Smooth muscle cell (in vitro differentiated cells): ENCODE measurements at regions not wholly inside any gene's neighbourhood (a gene's known extent, or its start where the extent isn't known, plus 50 kb on each side); places are given as distances from the start of the nearest gene placed in this dataset.

Experiments used
- DNase-seq: peaks from one replicate; lab custom pipeline; 2025; ENCODE audit not compliant: unreplicated experiment; lab: John Stamatoyannopoulos, UW
- H2AFZ ChIP-seq: fragments of 200-600 bp; sonication (generic); 2 replicates; pipeline ENCODE4 v1.6.0; 2016; ENCODE audit warnings: antibody characterized with exemption, low read depth, mild to moderate bottlenecking
- H3F3A ChIP-seq: fragments of 200-600 bp; sonication (generic); 2 replicates; pipeline ENCODE4 v1.6.0; 2017; ENCODE audit warnings: antibody characterized with exemption, low read depth
- H3K27ac ChIP-seq: fragments of 200-600 bp; sonication (generic); 2 replicates; pipeline ENCODE4 v1.5.1; 2016; ENCODE audit warnings: low read depth, mild to moderate bottlenecking
- H3K27me3 ChIP-seq: fragments of 200-600 bp; sonication (generic); 2 replicates; pipeline ENCODE4 v1.6.1; 2016; ENCODE audit warnings: low read depth, mild to moderate bottlenecking
- H3K36me3 ChIP-seq: fragments of 200-600 bp; sonication (generic); 2 replicates; pipeline ENCODE4 v1.5.1; 2016; ENCODE audit warnings: low read depth
- H3K4me1 ChIP-seq: fragments of 200-600 bp; sonication (generic); 2 replicates; pipeline ENCODE4 v1.5.1; 2016; ENCODE audit warnings: low read depth
- H3K4me2 ChIP-seq: fragments of 200-600 bp; sonication (generic); 2 replicates; pipeline ENCODE4 v1.6.0; 2016; ENCODE audit warnings: mild to moderate bottlenecking
- H3K4me3 ChIP-seq: fragments of 200-600 bp; sonication (generic); 2 replicates; pipeline ENCODE4 v1.5.1; 2016; ENCODE audit warnings: mild to moderate bottlenecking
- H3K79me2 ChIP-seq: fragments of 200-600 bp; sonication (generic); 2 replicates; pipeline ENCODE4 v1.6.0; 2016; ENCODE audit warnings: low read depth, mild to moderate bottlenecking
- H3K9ac ChIP-seq: fragments of 200-600 bp; sonication (generic); 2 replicates; pipeline ENCODE4 v1.6.0; 2016; ENCODE audit warnings: low read depth
- H3K9me3 ChIP-seq: fragments of 200-600 bp; sonication (generic); replicated peaks from 2 replicates; pipeline ENCODE4 v1.5.1; 2016; ENCODE audit warnings: low read depth
- H4K20me1 ChIP-seq: fragments of 200-600 bp; sonication (generic); 2 replicates; pipeline ENCODE4 v1.6.0; 2016; ENCODE audit warnings: low read depth
- CTCF ChIP-seq: fragments of 200-600 bp; sonication (generic); IDR thresholded peaks from 2 replicates; pipeline ENCODE4 v1.5.1; 2017; ENCODE audit warnings: borderline replicate concordance, mild to moderate bottlenecking, antibody characterized with exemption; ENCODE audit not compliant: insufficient read depth, poor library complexity, severe bottlenecking
- WGBS: methylation state at CpG from one replicate; pipeline ENCODE4 v1.1.7; 2016; ENCODE audit warnings: low lambda C conversion rate; 5-methylcytosine and 5-hydroxymethylcytosine counted together

- TF ChIP-seq CTCF, result no peak
- Histone ChIP-seq H3K27me3 (no peaks in the 10 kb centered on the region), H3K36me3 (no peaks in the 10 kb centered on the region), H3K9ac (no peak overlapping the region), H3K4me1 (no peaks in the 10 kb centered on the region), H3K27ac (no peak overlapping the region), H3F3A (no peaks in the 10 kb centered on the region), H3K4me3 (no peak overlapping the region), H4K20me1 (no peaks in the 10 kb centered on the region), H3K79me2 (no peaks in the 10 kb centered on the region), H3K4me2 (no peak overlapping the region), H2AFZ (no peak overlapping the region), H3K9me3 (no peaks in the 10 kb centered on the region)
- 89% methylated on average over 7 of the region's 7 CpGs for WGBS
- DNase-seq, result no peak
These were observed 694.9 kb downstream of the GALR1 start for GRCh38 chr18:77944533-77944932.

- H4K20me1 ChIP-seq, result no peaks in the 10 kb centered on the region
- no peaks in the 10 kb centered on the region for H3F3A ChIP-seq
- H3K36me3 ChIP-seq, result no peaks in the 10 kb centered on the region
- 6% methylated on average over 2 of the region's 2 CpGs for WGBS
- H3K79me2 ChIP-seq, result no peaks in the 10 kb centered on the region
- TF ChIP-seq CTCF, result no peak
- no peaks in the 10 kb centered on the region for H3K27me3 ChIP-seq
- no peak overlapping the region for H3K4me3 ChIP-seq
- no peak overlapping the region for H3K4me2 ChIP-seq
- H2AFZ ChIP-seq, result no peak overlapping the region
- no peaks in the 10 kb centered on the region for H3K9me3 ChIP-seq
- H3K27ac ChIP-seq, result no peak overlapping the region
- no peaks in the 10 kb centered on the region for H3K4me1 ChIP-seq
- no peak for DNase-seq
- no peak overlapping the region for H3K9ac ChIP-seq
These were observed 698.9 kb downstream of the GALR1 start for GRCh38 chr18:77948567-77948966.

- H3K27ac ChIP-seq, result no peak overlapping the region
- H3K9me3 ChIP-seq, result no peaks in the 10 kb centered on the region
- H3K27me3 ChIP-seq, result no peaks in the 10 kb centered on the region
- no peaks in the 10 kb centered on the region for H3K4me1 ChIP-seq
- no peak overlapping the region for H3K9ac ChIP-seq
- H3K4me3 ChIP-seq, result no peak overlapping the region
- H2AFZ ChIP-seq, result no peak overlapping the region
- no peaks in the 10 kb centered on the region for H3F3A ChIP-seq
- DNase-seq, result no peak
- no peaks in the 10 kb centered on the region for H4K20me1 ChIP-seq
- no peaks in the 10 kb centered on the region for H3K36me3 ChIP-seq
- TF ChIP-seq CTCF, result no peak
- no peak overlapping the region for H3K4me2 ChIP-seq
- H3K79me2 ChIP-seq, result no peaks in the 10 kb centered on the region
- 87% methylated on average over 7 of the region's 7 CpGs for WGBS
These were observed 699.8 kb downstream of the GALR1 start for GRCh38 chr18:77949355-77949973.

GRCh38 chr18:77959248-77959647 is 709.6 kb downstream of the GALR1 start:
- no peaks in the 10 kb centered on the region for H4K20me1 ChIP-seq
- H3K4me3 ChIP-seq, result no peak overlapping the region
- H3K27me3 ChIP-seq, result no peaks in the 10 kb centered on the region
- no peaks in the 10 kb centered on the region for H3F3A ChIP-seq
- no peaks in the 10 kb centered on the region for H3K9me3 ChIP-seq
- H3K27ac ChIP-seq, result no peak overlapping the region
- H3K79me2 ChIP-seq, result no peaks in the 10 kb centered on the region
- 88% methylated on average over 1 of the region's 1 CpG for WGBS
- DNase-seq, result no peak
- TF ChIP-seq CTCF, result no peak
- no peak overlapping the region for H2AFZ ChIP-seq
- no peaks in the 10 kb centered on the region for H3K4me1 ChIP-seq
- H3K4me2 ChIP-seq, result no peak overlapping the region
- H3K9ac ChIP-seq, result no peak overlapping the region
- no peaks in the 10 kb centered on the region for H3K36me3 ChIP-seq
